Skeletal muscle tissue (tissue), 3 donors: ENCODE measurements at regions not wholly inside any gene's neighbourhood (a gene's known extent, or its start where the extent isn't known, plus 50 kb on each side); places are given as distances from the start of the nearest gene placed in this dataset.

ENCODE experiments used
- H3K27ac ChIP-seq: one replicate; pipeline ENCODE4 v1.7.0; 2013; ENCODE audit warnings: mild to moderate bottlenecking, low read depth, low read length, inconsistent platforms
- H3K27me3 ChIP-seq, 3 donors: one replicate each; pipeline ENCODE4 v1.7.0; 2013; ENCODE audit warnings: low read length in 3 of 3; ENCODE audit not compliant: control insufficient read depth in 3 of 3, insufficient read depth in 3 of 3
- H3K36me3 ChIP-seq, 3 donors: one replicate each; pipeline ENCODE4 v1.7.0; 2013; ENCODE audit warnings: low read length in 3 of 3; ENCODE audit not compliant: control insufficient read depth in 3 of 3, insufficient read depth in 3 of 3
- H3K4me1 ChIP-seq, 3 donors: one replicate each; pipeline ENCODE4 v1.7.0; 2013; ENCODE audit warnings: low read length in 3 of 3, mild to moderate bottlenecking in 3 of 3; ENCODE audit not compliant: control insufficient read depth in 3 of 3, insufficient read depth in 3 of 3
- H3K4me3 ChIP-seq, 3 donors: one replicate each; pipeline ENCODE4 v1.7.0; 2013; ENCODE audit warnings: low read length in 3 of 3
- H3K9ac ChIP-seq, 3 donors: one replicate each; pipeline ENCODE4 v1.7.0; 2013; ENCODE audit warnings: low read length in 3 of 3, mild to moderate bottlenecking in 3 of 3, moderate library complexity in 2 of 3, low read depth in 1 of 3
- H3K9me3 ChIP-seq, 3 donors: one replicate each; pipeline ENCODE4 v1.7.0; 2013; ENCODE audit warnings: low read length in 3 of 3; ENCODE audit not compliant: control insufficient read depth in 3 of 3
- donor health status: Osteomylitis.

- no peaks in the 10 kb centered on the region for H3K27me3 ChIP-seq
- no peaks in the 10 kb centered on the region for H3K4me1 ChIP-seq
Observed at GRCh38 chr7:45484094-45484493, 90.1 kb upstream of the ADCY1 start.

DNA sequence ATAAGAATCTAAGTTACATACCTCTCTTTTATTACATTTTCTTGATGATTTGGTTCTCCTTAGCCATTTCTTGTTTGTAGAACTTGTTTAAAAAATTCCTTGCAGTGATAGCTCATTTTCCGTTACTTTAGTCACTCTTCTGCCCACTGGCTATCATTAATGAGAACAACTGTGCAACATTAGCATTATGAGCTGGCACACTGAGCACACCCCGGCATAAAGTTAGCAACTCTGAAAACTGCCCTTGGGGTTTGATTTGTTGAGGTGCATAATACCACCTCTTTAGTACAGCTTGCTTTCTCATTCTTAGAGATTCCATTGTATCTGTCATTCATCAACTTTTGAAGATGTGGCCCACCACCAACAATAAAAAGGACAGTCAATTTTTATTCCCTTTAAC lies 87.6 kb upstream of the ADCY1 start:
- no peak overlapping the region for H3K4me3 ChIP-seq
- H3K27ac ChIP-seq, result no peak overlapping the region
- no peaks in the 10 kb centered on the region for H3K4me1 ChIP-seq
- no peaks in the 10 kb centered on the region for H3K36me3 ChIP-seq
- H3K27me3 ChIP-seq, result no peaks in the 10 kb centered on the region
- no peak overlapping the region for H3K9ac ChIP-seq
- no peaks in the 10 kb centered on the region for H3K9me3 ChIP-seq

More at GRCh38 chr7:45484094-45484493, 90.1 kb upstream of the ADCY1 start:
- no peaks in the 10 kb centered on the region for H3K9me3 ChIP-seq
- no peaks in the 10 kb centered on the region for H3K36me3 ChIP-seq
- H3K9ac ChIP-seq, result no peak overlapping the region
- H3K4me3 ChIP-seq, result no peak overlapping the region
- no peak overlapping the region for H3K27ac ChIP-seq

GRCh38 chr7:45494885-45495284 lies 79.3 kb upstream of the ADCY1 start:
- Histone ChIP-seq H3K36me3 (no peaks in the 10 kb centered on the region), H3K9ac (no peak overlapping the region), H3K9me3 (no peaks in the 10 kb centered on the region), H3K27me3 (peaks cover 0 to 7% (median 3%) of the 10 kb centered on the region in 3 donors), H3K4me1 (no peaks in the 10 kb centered on the region), H3K4me3 (no peak overlapping the region), H3K27ac (no peak overlapping the region)

DNA sequence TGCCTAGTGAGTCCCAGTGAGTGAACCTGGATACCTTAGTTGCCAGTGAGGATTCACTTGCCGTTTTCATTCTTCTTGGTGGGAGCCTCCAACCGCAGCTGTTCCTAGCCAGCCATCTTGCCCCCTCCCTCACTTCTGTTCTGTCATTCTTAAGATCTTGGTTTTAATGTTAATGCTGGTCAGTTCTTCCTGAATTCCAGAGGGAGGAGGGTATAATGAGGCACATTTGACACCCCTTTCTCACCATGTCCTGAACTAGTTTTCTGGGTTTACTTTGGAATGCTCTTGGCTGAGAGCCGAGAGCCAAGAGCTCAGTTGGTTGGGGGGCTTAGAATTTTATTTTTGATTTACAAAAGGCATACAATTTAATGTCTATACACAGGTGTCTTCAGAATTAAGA lies 78.5 kb upstream of the ADCY1 start:
- H3K27me3 ChIP-seq, result peaks cover 0 to 7% (median 3%) of the 10 kb centered on the region in 3 donors
- H3K36me3 ChIP-seq, result no peaks in the 10 kb centered on the region
- no peaks in the 10 kb centered on the region for H3K9me3 ChIP-seq
- no peaks in the 10 kb centered on the region for H3K4me1 ChIP-seq
- no peak overlapping the region for H3K9ac ChIP-seq
- H3K4me3 ChIP-seq, result no peak overlapping the region
- no peak overlapping the region for H3K27ac ChIP-seq

DNA sequence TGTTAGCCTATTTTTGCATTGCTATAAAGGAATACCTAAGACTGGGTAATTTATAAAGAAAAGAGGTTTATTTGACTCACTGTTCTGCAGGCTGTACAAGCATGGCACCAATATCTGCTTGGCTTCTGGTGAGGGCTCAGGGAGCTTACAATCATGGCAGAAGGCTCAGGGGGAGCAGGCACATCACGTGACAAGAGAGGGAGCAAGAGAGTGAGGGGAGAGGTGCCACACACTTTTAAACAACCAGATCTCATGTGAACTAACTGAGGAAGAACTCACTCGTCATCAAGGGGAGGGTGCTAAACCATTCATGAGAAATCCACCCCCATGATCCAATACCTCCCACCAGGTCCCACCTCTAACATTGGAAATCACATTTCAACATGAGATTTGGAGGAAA lies 73.9 kb upstream of the ADCY1 start:
- Histone ChIP-seq H3K27me3 (peaks cover 0 to 3% (median 3%) of the 10 kb centered on the region in 3 donors), H3K9ac (no peak overlapping the region), H3K4me1 (no peaks in the 10 kb centered on the region), H3K36me3 (no peaks in the 10 kb centered on the region), H3K9me3 (peaks cover 0 to 4% (median 0%) of the 10 kb centered on the region in 3 donors), H3K4me3 (no peak overlapping the region), H3K27ac (no peak overlapping the region)

GRCh38 chr7:45501791-45502190 lies 72.4 kb upstream of the ADCY1 start:
- Histone ChIP-seq H3K4me3 (no peak overlapping the region), H3K9me3 (peaks cover 0 to 10% (median 4%) of the 10 kb centered on the region in 3 donors), H3K27ac (no peak overlapping the region), H3K36me3 (no peaks in the 10 kb centered on the region), H3K9ac (no peak overlapping the region), H3K4me1 (no peaks in the 10 kb centered on the region), H3K27me3 (no peaks in the 10 kb centered on the region)

- H3K9ac ChIP-seq, result no peak overlapping the region
- H3K4me1 ChIP-seq, result peaks cover 0 to 3% (median 0%) of the 10 kb centered on the region in 3 donors
- no peaks in the 10 kb centered on the region for H3K36me3 ChIP-seq
- H3K27ac ChIP-seq, result no peak overlapping the region
- H3K27me3 ChIP-seq, result no peaks in the 10 kb centered on the region
- peaks cover 4 to 14% (median 4%) of the 10 kb centered on the region in 3 donors for H3K9me3 ChIP-seq
- H3K4me3 ChIP-seq, result no peak overlapping the region
Observed at GRCh38 chr7:45506059-45506458, 68.1 kb upstream of the ADCY1 start.

DNA sequence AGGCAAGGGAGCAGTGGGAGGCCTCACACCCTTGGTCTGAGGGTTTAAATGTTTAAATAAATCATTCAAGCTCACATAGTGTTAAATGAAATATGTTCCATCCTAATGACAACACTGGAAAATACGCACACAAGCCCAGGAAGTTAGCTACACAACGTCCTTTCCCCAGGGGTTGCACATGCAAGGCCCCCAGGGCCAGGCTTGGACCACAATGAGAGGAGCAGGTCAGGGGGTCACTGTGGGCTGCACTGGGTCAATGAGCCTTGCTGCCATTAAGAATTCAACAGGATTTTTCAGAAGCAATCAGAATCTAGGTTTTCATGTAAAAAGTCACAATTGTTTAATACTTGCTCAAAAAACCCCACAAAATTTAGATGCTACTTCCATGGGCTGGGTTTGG lies 64.9 kb upstream of the ADCY1 start:
- Histone ChIP-seq H3K27ac (no peak overlapping the region), H3K27me3 (no peaks in the 10 kb centered on the region), H3K4me3 (no peak overlapping the region), H3K9me3 (peaks cover 4 to 13% (median 4%) of the 10 kb centered on the region in 3 donors), H3K9ac (no peak overlapping the region), H3K36me3 (no peaks in the 10 kb centered on the region), H3K4me1 (peaks cover 0 to 3% (median 0%) of the 10 kb centered on the region in 3 donors)

DNA sequence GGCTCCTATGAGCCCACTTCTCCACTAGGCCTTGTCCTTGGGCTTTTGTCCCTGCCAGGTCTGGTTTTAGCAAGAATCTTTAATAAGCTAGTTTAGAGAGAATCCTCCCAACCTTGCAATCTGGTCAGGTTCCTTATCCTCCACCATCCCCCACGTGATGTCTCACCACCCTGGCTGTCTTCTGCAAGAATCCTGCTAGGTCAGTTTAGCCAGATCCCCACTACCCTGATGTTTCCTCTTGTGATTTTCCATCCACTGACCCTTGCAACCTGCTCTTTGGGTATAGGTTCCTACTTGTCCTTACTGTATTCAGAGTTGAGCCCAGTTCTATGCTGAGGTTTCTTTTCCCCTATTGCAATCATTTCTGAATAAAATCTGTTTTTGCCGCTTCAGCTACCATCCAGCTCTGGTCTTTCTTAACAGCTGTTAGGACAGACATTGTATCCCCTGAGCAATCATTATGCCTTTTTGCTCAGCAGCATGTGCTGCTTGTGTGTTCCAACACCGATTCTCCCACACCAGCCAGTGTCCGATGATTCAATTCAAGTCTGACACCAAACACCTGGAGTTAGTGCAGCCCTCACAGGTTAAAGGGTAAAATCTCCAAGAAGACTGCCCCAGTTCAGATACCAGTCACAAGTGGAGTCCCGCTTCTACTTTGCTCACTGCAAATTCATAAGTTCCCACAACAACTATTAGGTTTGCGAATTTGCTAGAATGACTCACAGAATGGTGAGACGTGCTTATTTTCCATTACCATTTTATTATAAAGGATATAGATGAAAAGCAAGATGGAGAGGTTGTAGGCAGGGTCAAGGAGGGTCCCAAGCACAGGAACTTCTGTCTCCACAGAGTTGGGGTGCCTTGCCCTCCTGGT lies 62.2 kb upstream of the ADCY1 start:
- no peaks in the 10 kb centered on the region for H3K36me3 ChIP-seq
- H3K4me3 ChIP-seq, result no peak overlapping the region
- peaks cover 0 to 4% (median 4%) of the 10 kb centered on the region in 3 donors for H3K9me3 ChIP-seq
- no peak overlapping the region for H3K9ac ChIP-seq
- no peak overlapping the region for H3K27ac ChIP-seq
- peaks cover 0 to 3% (median 0%) of the 10 kb centered on the region in 3 donors for H3K4me1 ChIP-seq
- no peaks in the 10 kb centered on the region for H3K27me3 ChIP-seq

- no peaks in the 10 kb centered on the region for H3K36me3 ChIP-seq
- no peak overlapping the region for H3K27ac ChIP-seq
- H3K9ac ChIP-seq, result no peak overlapping the region
- no peaks in the 10 kb centered on the region for H3K4me1 ChIP-seq
- H3K4me3 ChIP-seq, result no peak overlapping the region
- no peaks in the 10 kb centered on the region for H3K27me3 ChIP-seq
- peaks cover 0 to 7% (median 3%) of the 10 kb centered on the region in 3 donors for H3K9me3 ChIP-seq
Observed at GRCh38 chr7:45514944-45515343, 59.2 kb upstream of the ADCY1 start.
